ENCODE measurements at regions not wholly inside any gene's neighbourhood (a gene's known extent, or its start where the extent isn't known, plus 50 kb on each side); places are given as distances from the start of the nearest gene placed in this dataset.

DNA sequence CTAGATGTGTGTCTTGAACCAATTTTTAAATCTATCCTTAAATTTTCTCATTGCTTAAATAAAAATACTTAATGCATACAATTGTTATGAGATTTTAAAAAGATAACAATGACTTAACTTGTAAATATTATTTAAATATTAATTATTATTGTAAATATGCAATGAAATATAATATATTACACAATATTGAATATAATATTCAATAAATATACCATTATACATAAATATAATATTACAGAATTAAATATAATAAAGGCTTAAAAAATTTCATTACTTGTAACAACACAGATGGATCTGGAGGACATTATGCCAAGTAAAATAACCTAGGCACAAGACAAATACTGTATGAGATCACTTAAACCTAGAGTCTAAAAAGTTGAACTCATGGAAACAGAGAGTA lies 1532.3 kb downstream of the PCDH9 start:
- H3K4me3 ChIP-seq = no peak overlapping the region
- BruUV-seq (replicated peaks) = no TSS peak
- no peak overlapping the region for H2AFZ ChIP-seq (ENCODE audit: control insufficient read depth, low read depth, low read length)
- SMC1A ChIA-PET (ENCODE audit: uncharacterized antibody, unreplicated experiment) = no interaction called here
- DNase-seq (ENCODE audit: low read depth, low spot score) (no peak), FAIRE-seq (no peak), ATAC-seq (no peak)
- in situ Hi-C loops (cut with MboI) = no loop called here
- H3K27me3 ChIP-seq (replicated peaks in 1 of 2; ENCODE audit: control insufficient read depth in 2 of 2, insufficient read depth in 2 of 2, low read length in 1 of 2) = no peaks in the 10 kb centered on the region
- H3K27ac ChIP-seq (ENCODE audit: control insufficient read depth, insufficient read depth) = no peak overlapping the region
- H3K4me1 ChIP-seq (ENCODE audit: control insufficient read depth, insufficient read depth, low read length) = no peaks in the 10 kb centered on the region
- intact Hi-C loops (cut with micrococcal nuclease; ENCODE audit: unreplicated experiment) = no loop called here
- H4K20me1 ChIP-seq (ENCODE audit: control insufficient read depth, insufficient read depth) = no peaks in the 10 kb centered on the region
- no peak overlapping the region for H3K9ac ChIP-seq (ENCODE audit: control insufficient read depth, insufficient read depth, low read length)
- CTCF ChIA-PET = no interaction called here
- no peaks in the 10 kb centered on the region for H3K36me3 ChIP-seq (ENCODE audit: control insufficient read depth in 2 of 2, insufficient read depth in 2 of 2, low read length in 1 of 2)
- no peaks in the 10 kb centered on the region for H3K9me3 ChIP-seq (replicated peaks; ENCODE audit: control insufficient read depth, insufficient read depth, low read length)
- TF ChIP-seq CHD1 (IDR thresholded peaks at IDR 0.05; ENCODE audit: low read depth, low read length) (no peak), ZNF217 (IDR thresholded peaks at IDR 0.05) (no peak)
- POLR2A ChIA-PET = no interaction called here
- no peaks in the 10 kb centered on the region for H3K79me2 ChIP-seq (ENCODE audit: control insufficient read depth, insufficient read depth, low read length)
- H3K4me2 ChIP-seq (ENCODE audit: control insufficient read depth, insufficient read depth) = no peak overlapping the region
- RAD21 ChIA-PET (ENCODE audit: unreplicated experiment) = no interaction called here

DNA sequence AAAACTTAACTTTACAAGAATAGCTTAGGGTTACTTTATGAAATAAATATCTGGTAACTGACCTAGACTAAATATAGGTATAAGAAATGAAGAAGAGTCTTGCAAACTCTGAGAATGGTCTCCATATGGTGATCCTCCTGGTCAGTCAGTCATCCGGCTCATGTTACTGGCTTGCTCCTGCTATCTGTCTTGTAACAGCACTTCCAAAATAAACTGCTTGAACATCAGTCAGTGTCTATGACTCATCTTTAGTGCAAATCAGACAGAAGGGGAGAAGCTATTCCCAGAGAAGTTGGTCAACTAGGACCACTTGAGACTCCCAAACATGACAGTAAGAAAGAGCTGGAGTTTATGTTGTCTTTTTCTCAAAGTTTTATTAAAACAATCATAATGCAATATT lies 1550.9 kb downstream of the PCDH9 start:
- DNase-seq (ENCODE audit: low read depth, low spot score) (no peak), FAIRE-seq (no peak), ATAC-seq (no peak)
- ChIA-PET SMC1A (ENCODE audit: uncharacterized antibody, unreplicated experiment) (interaction anchor here (1.0 kb wide), 1 partner anchor 11 kb away, joined by 3 read pairs; no protein-coding TSS in a partner anchor), RAD21 (ENCODE audit: unreplicated experiment) (no interaction called here), POLR2A (no interaction called here), CTCF (interaction anchor here (1.2 kb wide), 1 partner anchor 9 kb away, joined by 3 read pairs; no protein-coding TSS in a partner anchor)
- H3K4me1 ChIP-seq (ENCODE audit: control insufficient read depth, insufficient read depth, low read length) = no peaks in the 10 kb centered on the region
- in situ Hi-C loops (cut with MboI) = no loop called here
- TF ChIP-seq, protein P1, sequence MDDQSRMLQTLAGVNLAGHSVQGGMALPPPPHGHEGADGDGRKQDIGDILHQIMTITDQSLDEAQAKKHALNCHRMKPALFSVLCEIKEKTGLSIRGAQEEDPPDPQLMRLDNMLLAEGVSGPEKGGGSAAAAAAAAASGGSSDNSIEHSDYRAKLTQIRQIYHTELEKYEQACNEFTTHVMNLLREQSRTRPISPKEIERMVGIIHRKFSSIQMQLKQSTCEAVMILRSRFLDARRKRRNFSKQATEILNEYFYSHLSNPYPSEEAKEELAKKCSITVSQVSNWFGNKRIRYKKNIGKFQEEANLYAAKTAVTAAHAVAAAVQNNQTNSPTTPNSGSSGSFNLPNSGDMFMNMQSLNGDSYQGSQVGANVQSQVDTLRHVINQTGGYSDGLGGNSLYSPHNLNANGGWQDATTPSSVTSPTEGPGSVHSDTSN (IDR thresholded peaks at IDR 0.05; ENCODE audit: insufficient replicate concordance, low read depth, low read length) = no peak
- TF ChIP-seq ATF2 (IDR thresholded peaks at IDR 0.05; ENCODE audit: low read length) (no peak), YY1 (IDR thresholded peaks at IDR 0.05; ENCODE audit: low read depth, low read length) (no peak), MTA2 (IDR thresholded peaks at IDR 0.05; ENCODE audit: low read depth) (no peak), HCFC1 (IDR thresholded peaks at IDR 0.05; ENCODE audit: low read length) (no peak), GATAD2B (conservative IDR thresholded peaks at IDR 0.05; ENCODE audit: low read depth) (no peak), RELA (IDR thresholded peaks at IDR 0.05; ENCODE audit: borderline replicate concordance, partially characterized antibody) (no peak), EP300 (IDR thresholded peaks at IDR 0.05; ENCODE audit: borderline replicate concordance in 1 of 2, control insufficient read depth in 1 of 2, low read depth in 2 of 2, low read length in 2 of 2) (no peak), STAT1 (conservative IDR thresholded peaks at IDR 0.05) (no peak), HDAC2 (IDR thresholded peaks at IDR 0.05) (no peak), CHD2 (IDR thresholded peaks at IDR 0.05; ENCODE audit: borderline replicate concordance, low read depth, low read length) (no peak), NBN (IDR thresholded peaks at IDR 0.05) (no peak)
- no peaks in the 10 kb centered on the region for H4K20me1 ChIP-seq (ENCODE audit: control insufficient read depth, insufficient read depth)
- H3K4me3 ChIP-seq = no peak overlapping the region
- no peak overlapping the region for H3K27ac ChIP-seq (ENCODE audit: control insufficient read depth, insufficient read depth)
- intact Hi-C loops (cut with micrococcal nuclease; ENCODE audit: unreplicated experiment) = no loop called here
- H3K27me3 ChIP-seq (replicated peaks in 1 of 2; ENCODE audit: control insufficient read depth in 2 of 2, insufficient read depth in 2 of 2, low read length in 1 of 2) = no peaks in the 10 kb centered on the region
- H3K4me2 ChIP-seq (ENCODE audit: control insufficient read depth, insufficient read depth) = no peak overlapping the region
- no TSS peak for BruUV-seq (replicated peaks)
- WGBS (ENCODE audit: insufficient coverage, insufficient replicate concordance, low lambda C conversion rate, missing lambda C conversion rate) = 94% methylated on average over 1 of the region's 1 CpG
- H3K9me3 ChIP-seq (replicated peaks; ENCODE audit: control insufficient read depth, insufficient read depth, low read length) = no peaks in the 10 kb centered on the region
- no peak overlapping the region for H3K9ac ChIP-seq (ENCODE audit: control insufficient read depth, insufficient read depth, low read length)
- no peaks in the 10 kb centered on the region for H3K79me2 ChIP-seq (ENCODE audit: control insufficient read depth, insufficient read depth, low read length)
- no peaks in the 10 kb centered on the region for H3K36me3 ChIP-seq (ENCODE audit: control insufficient read depth in 2 of 2, insufficient read depth in 2 of 2, low read length in 1 of 2)
- H2AFZ ChIP-seq (ENCODE audit: control insufficient read depth, low read depth, low read length) = no peak overlapping the region
